ENCODE measurements at regions not wholly inside any gene's neighbourhood (a gene's known extent, or its start where the extent isn't known, plus 50 kb on each side); places are given as distances from the start of the nearest gene placed in this dataset.

DNA sequence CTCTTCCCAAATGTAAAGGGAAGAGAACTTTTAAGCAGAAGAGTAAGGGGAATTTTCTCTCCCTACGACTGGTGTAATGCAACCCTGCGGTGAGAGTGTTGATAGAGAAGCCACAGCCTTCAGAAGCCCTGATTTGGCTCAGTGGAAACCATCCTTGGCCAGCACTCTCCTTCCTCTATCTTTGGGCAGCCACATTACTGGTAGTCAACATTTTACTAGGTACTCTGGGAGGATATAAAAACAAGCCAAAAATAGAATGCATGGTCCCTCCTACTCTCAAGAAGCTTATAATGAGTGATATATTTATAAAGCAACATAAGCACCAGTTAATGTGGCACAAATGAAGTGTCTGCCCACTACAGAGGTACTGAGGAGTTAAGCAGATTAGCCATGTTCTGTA lies 201.8 kb upstream of the NCAM1 start:
- H3K9me3 ChIP-seq = no peaks in the 10 kb centered on the region
- in situ Hi-C loops (cut with MboI; ENCODE audit: low pct_ligation_motif_present in 1 of 4, low pct_unique_long_range_greater_than_20kb in 1 of 4, low sequenced_read_pairs in 3 of 4) (no loop called here), intact Hi-C loops (cut with DNase I; ENCODE audit: low total_unique reads) (no loop called here)
- no peaks in the 10 kb centered on the region for H3K27me3 ChIP-seq
- DNase-seq = no peak
- 84 to 91% methylated on average over 2 of the region's 2 CpGs for WGBS, 2 donors (ENCODE audit: low coverage in 1 of 2)
- H3K27ac ChIP-seq = no peak overlapping the region
- H3K4me1 ChIP-seq = no peaks in the 10 kb centered on the region
- no peaks in the 10 kb centered on the region for H3K36me3 ChIP-seq
- no peak overlapping the region for H3K4me3 ChIP-seq
- TF ChIP-seq EP300 (IDR thresholded peaks at IDR 0.05; ENCODE audit: low read depth) (no peak), POLR2AphosphoS5 (IDR thresholded peaks at IDR 0.05) (no peak), POLR2A (IDR thresholded peaks at IDR 0.05) (no peak)
- TF ChIP-seq, protein P1, sequence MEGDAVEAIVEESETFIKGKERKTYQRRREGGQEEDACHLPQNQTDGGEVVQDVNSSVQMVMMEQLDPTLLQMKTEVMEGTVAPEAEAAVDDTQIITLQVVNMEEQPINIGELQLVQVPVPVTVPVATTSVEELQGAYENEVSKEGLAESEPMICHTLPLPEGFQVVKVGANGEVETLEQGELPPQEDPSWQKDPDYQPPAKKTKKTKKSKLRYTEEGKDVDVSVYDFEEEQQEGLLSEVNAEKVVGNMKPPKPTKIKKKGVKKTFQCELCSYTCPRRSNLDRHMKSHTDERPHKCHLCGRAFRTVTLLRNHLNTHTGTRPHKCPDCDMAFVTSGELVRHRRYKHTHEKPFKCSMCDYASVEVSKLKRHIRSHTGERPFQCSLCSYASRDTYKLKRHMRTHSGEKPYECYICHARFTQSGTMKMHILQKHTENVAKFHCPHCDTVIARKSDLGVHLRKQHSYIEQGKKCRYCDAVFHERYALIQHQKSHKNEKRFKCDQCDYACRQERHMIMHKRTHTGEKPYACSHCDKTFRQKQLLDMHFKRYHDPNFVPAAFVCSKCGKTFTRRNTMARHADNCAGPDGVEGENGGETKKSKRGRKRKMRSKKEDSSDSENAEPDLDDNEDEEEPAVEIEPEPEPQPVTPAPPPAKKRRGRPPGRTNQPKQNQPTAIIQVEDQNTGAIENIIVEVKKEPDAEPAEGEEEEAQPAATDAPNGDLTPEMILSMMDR (IDR thresholded peaks at IDR 0.05) = no peak

DNA sequence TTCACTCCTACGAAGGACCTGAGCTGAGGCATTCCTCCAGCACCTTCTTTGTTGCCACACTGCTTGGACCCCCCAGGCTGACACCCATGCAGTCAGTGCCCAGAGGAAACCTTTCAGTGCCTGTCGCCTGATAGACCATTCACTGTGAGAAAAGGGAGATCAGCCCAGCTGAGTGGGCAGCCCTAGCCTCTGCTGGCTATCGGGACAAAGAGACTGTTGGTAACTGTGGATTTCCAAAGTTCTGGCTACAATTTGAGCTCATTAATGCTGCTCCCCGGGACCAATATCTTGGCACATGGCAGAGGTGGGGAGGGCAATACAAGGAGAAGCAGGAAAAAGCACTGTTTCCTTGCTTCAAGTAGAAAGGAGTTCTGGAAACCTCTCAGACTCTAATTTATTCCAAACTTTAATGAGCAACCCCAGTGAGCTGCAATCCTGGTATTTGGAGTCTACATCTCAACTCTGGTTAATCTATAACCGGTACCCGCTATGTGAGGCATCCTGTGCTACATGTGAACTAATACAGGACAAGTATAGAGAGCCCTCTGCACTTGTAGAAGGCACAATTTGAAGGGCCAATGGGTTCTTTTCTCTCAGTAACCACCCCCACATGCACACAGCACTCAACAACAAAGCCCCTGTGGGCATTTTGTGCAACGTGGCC lies 200.7 kb upstream of the NCAM1 start:
- no peaks in the 10 kb centered on the region for H3K4me1 ChIP-seq
- 71 to 74% methylated on average over 3 to 7 of the region's 7 CpGs for WGBS, 2 donors (ENCODE audit: low coverage in 1 of 2)
- DNase-seq = no peak
- no peak for TF ChIP-seq POLR2AphosphoS5 (IDR thresholded peaks at IDR 0.05)
- no peak for TF ChIP-seq POLR2A (IDR thresholded peaks at IDR 0.05)
- TF ChIP-seq EP300 (IDR thresholded peaks at IDR 0.05; ENCODE audit: low read depth) = no peak
- TF ChIP-seq, protein P1 (IDR thresholded peaks at IDR 0.05) = no peak
- no peaks in the 10 kb centered on the region for H3K27me3 ChIP-seq
- H3K36me3 ChIP-seq = no peaks in the 10 kb centered on the region
- intact Hi-C loops (cut with DNase I; ENCODE audit: low total_unique reads) = no loop called here
- no peak overlapping the region for H3K4me3 ChIP-seq
- H3K27ac ChIP-seq = no peak overlapping the region
- H3K9me3 ChIP-seq = no peaks in the 10 kb centered on the region
- in situ Hi-C loops (cut with MboI; ENCODE audit: low pct_ligation_motif_present in 1 of 4, low pct_unique_long_range_greater_than_20kb in 1 of 4, low sequenced_read_pairs in 3 of 4) = no loop called here

DNA sequence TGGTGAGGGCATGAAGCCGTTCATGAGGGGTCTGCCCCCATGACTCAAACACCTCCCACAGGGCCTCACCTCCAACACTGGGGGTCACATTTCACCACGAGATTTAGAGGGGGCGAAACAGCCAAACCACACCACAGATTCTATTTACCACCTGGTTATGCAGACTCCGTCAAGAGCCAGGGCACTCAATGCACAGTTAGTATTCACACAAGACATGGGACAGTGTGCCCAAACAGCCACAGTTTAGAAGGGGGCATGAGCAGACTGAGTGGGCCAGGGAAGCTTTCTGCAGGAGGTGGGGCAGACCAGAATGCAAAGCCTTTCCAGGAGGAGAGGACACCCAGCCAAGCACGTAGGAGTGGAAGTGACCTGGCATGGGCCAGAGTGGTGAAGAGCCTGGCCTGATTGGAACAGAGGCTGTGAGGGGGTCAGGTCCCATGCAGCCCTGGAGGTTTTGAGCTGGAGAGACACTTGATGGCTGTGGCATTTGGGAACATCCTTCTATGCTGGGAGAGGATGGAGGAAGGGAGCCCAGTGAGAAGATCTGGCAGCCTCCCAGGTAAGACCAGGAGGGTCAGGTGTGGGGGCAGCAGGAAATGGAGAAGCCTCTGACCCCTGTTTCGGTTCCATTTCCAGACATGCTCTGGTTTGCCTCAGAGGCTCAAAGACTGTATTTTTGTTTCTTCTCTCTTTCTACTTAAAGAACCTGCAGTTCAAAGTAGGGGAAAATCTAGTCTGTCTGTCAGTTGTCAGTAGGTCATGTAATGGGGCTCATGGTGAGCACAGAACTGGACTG lies 199.1 kb upstream of the NCAM1 start:
- TF ChIP-seq POLR2AphosphoS5 (IDR thresholded peaks at IDR 0.05) (no peak), EP300 (IDR thresholded peaks at IDR 0.05; ENCODE audit: low read depth) (no peak), POLR2A (IDR thresholded peaks at IDR 0.05) (no peak)
- TF ChIP-seq, protein P1 (IDR thresholded peaks at IDR 0.05) = no peak
- H3K4me3 ChIP-seq = no peak overlapping the region
- no peaks in the 10 kb centered on the region for H3K4me1 ChIP-seq
- intact Hi-C loops (cut with DNase I; ENCODE audit: low total_unique reads) (no loop called here), in situ Hi-C loops (cut with MboI; ENCODE audit: low pct_ligation_motif_present in 1 of 4, low pct_unique_long_range_greater_than_20kb in 1 of 4, low sequenced_read_pairs in 3 of 4) (no loop called here)
- no peaks in the 10 kb centered on the region for H3K36me3 ChIP-seq
- H3K27me3 ChIP-seq = no peaks in the 10 kb centered on the region
- 66 to 75% methylated on average over 4 to 6 of the region's 6 CpGs for WGBS, 2 donors (ENCODE audit: low coverage in 1 of 2)
- H3K27ac ChIP-seq = no peak overlapping the region
- DNase-seq = no peak
- H3K9me3 ChIP-seq = no peaks in the 10 kb centered on the region

DNA sequence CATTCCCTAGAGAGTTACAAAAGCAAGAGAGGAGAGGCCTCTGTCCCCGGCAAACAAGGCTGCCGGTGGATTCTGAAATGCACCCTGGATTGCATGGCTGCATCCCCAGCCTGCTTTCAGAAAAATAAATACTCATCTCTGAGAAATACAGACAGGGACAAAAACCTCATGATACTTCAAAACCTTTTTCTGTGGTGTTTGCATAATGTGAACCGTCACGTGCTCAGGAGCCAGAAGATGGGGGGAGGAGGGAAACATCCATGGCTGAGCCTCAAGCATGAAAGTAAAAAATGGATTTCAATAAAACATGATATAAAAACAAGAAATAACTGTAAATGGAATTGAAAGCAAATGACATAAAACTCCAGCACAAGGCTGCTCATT lies 198.5 kb upstream of the NCAM1 start:
- H3K4me3 ChIP-seq = no peak overlapping the region
- no peak overlapping the region for H3K27ac ChIP-seq
- TF ChIP-seq POLR2A (IDR thresholded peaks at IDR 0.05) = no peak
- no peak for TF ChIP-seq POLR2AphosphoS5 (IDR thresholded peaks at IDR 0.05)
- TF ChIP-seq EP300 (IDR thresholded peaks at IDR 0.05; ENCODE audit: low read depth) = no peak
- TF ChIP-seq, protein P1 (IDR thresholded peaks at IDR 0.05) = no peak
- intact Hi-C loops (cut with DNase I; ENCODE audit: low total_unique reads) = no loop called here
- no peaks in the 10 kb centered on the region for H3K27me3 ChIP-seq
- no peaks in the 10 kb centered on the region for H3K9me3 ChIP-seq
- no peak for DNase-seq
- in situ Hi-C loops (cut with MboI; ENCODE audit: low pct_ligation_motif_present in 1 of 4, low pct_unique_long_range_greater_than_20kb in 1 of 4, low sequenced_read_pairs in 3 of 4) = no loop called here
- H3K36me3 ChIP-seq = no peaks in the 10 kb centered on the region
- H3K4me1 ChIP-seq = no peaks in the 10 kb centered on the region
- WGBS, 2 donors (ENCODE audit: low coverage in 1 of 2) = 49 to 53% methylated on average over 4 of the region's 4 CpGs

Measured in transverse colon (tissue), 4 donors.